Progenitor cell of endocrine pancreas (in vitro differentiated cells): ENCODE measurements at regions not wholly inside any gene's neighbourhood (a gene's known extent, or its start where the extent isn't known, plus 50 kb on each side); places are given as distances from the start of the nearest gene placed in this dataset.

Experiments
- DNase-seq: peaks from one replicate; pipeline ENCODE4 v3.0.0; 2021; ENCODE audit warnings: low spot score; ENCODE audit not compliant: unreplicated experiment
- H3K27ac Mint-ChIP-seq: 2 replicates; pipeline ENCODE4 v1.8.0; 2021; ENCODE audit warnings: mild to moderate bottlenecking, moderate library complexity, mixed read lengths
- H3K27me3 Mint-ChIP-seq: 2 replicates; pipeline ENCODE4 v1.8.0; 2021; ENCODE audit warnings: mixed read lengths
- H3K36me3 Mint-ChIP-seq: 2 replicates; pipeline ENCODE4 v1.8.0; 2022; ENCODE audit warnings: mixed read lengths; ENCODE audit not compliant: insufficient read depth
- H3K4me1 Mint-ChIP-seq: 2 replicates; pipeline ENCODE4 v1.8.0; 2021; ENCODE audit warnings: low read depth, mixed read lengths
- H3K4me3 Mint-ChIP-seq: 2 replicates; pipeline ENCODE4 v1.8.0; 2021; ENCODE audit warnings: low read depth, mild to moderate bottlenecking, moderate library complexity, mixed read lengths
- H3K9me3 Mint-ChIP-seq: 2 replicates; pipeline ENCODE4 v1.8.0; 2021; ENCODE audit warnings: low read depth, mixed read lengths
- TF ChIP-seq, protein P1 (sequence below): fragments of 200-600 bp; sonication (generic); IDR thresholded peaks from one replicate; pipeline ENCODE4 v1.5.0; 2021; ENCODE audit warnings: antibody characterized with exemption, mild to moderate bottlenecking; ENCODE audit not compliant: unreplicated experiment

DNA sequence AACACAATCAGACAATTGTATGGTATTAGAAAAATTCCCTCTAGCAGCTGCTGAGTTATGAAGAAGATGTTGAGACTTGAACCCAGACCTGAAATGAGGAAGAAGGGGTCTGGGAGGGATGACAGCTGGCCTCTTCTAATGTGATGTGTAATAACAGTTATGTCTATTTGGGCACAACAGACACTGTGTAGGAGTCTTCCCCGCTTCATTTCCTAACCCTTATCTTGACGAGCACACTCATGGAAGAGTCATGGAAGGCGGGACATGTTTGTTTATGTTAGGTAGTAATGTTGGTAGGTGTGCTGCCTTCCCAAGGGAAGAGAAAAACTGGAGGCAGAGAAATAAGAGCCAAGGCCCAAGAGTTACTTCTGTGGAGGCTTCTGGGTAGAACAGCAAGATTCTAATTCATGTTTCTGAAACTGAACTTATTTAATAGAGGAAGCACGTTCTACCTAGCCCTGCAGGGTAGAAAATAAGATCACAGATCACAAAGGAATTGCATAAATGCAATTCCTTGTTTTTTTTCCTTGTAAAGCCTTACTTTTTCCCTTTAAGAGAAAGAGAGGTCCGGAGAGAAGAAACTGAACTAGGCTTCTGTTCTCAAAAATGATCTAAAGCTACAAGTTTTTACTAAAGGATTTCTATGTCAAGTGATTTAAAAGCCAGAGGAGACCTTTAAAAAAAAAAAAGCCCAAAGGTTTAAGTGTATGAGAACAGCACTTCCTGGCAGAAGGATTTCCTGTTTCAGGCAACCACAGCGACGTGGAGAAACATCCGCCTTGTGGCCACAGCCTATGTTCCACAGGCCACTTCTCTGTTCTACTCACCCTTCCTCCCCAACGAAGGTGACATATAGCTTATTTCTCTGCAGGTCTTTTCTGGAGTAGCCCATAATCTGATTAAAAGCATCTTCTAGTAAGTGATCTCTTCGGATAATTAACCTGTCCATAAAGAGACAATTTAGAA lies 68.5 kb upstream of the STK17B start:
- Mint-ChIP-seq H3K36me3 (peaks cover 15% of the 10 kb centered on the region), H3K27ac (no peak overlapping the region), H3K4me1 (no peaks in the 10 kb centered on the region), H3K4me3 (no peak overlapping the region), H3K27me3 (no peaks in the 10 kb centered on the region), H3K9me3 (peaks cover 2% of the 10 kb centered on the region)
- no peak for DNase-seq
- TF ChIP-seq, protein P1, sequence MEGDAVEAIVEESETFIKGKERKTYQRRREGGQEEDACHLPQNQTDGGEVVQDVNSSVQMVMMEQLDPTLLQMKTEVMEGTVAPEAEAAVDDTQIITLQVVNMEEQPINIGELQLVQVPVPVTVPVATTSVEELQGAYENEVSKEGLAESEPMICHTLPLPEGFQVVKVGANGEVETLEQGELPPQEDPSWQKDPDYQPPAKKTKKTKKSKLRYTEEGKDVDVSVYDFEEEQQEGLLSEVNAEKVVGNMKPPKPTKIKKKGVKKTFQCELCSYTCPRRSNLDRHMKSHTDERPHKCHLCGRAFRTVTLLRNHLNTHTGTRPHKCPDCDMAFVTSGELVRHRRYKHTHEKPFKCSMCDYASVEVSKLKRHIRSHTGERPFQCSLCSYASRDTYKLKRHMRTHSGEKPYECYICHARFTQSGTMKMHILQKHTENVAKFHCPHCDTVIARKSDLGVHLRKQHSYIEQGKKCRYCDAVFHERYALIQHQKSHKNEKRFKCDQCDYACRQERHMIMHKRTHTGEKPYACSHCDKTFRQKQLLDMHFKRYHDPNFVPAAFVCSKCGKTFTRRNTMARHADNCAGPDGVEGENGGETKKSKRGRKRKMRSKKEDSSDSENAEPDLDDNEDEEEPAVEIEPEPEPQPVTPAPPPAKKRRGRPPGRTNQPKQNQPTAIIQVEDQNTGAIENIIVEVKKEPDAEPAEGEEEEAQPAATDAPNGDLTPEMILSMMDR = no peak

DNA sequence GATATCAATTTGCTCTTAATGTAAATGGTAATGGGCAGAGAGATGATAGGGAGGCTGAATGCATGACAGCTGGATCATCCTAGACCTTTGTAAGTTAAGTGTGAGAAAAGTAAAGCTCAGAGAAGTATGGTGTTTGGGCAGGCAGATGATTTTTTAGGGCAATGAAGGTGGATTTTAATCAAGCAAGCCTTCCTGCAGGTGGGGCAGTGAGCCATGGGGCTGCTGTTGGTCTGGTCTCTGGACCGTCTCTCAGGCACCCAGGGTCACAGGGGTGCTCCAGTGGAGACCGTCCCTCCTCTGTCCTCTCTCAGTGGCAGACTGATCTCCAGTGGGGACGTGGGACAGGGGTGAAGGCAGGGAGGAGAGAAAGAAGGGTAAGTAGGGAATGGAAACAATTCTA lies 69.8 kb upstream of the STK17B start:
- no peak for DNase-seq
- no peak overlapping the region for H3K4me3 Mint-ChIP-seq
- H3K4me1 Mint-ChIP-seq = no peaks in the 10 kb centered on the region
- H3K27ac Mint-ChIP-seq = no peak overlapping the region
- peaks cover 2% of the 10 kb centered on the region for H3K9me3 Mint-ChIP-seq
- TF ChIP-seq, protein P1 = no peak
- H3K27me3 Mint-ChIP-seq = no peaks in the 10 kb centered on the region
- H3K36me3 Mint-ChIP-seq = peaks cover 15% of the 10 kb centered on the region

DNA sequence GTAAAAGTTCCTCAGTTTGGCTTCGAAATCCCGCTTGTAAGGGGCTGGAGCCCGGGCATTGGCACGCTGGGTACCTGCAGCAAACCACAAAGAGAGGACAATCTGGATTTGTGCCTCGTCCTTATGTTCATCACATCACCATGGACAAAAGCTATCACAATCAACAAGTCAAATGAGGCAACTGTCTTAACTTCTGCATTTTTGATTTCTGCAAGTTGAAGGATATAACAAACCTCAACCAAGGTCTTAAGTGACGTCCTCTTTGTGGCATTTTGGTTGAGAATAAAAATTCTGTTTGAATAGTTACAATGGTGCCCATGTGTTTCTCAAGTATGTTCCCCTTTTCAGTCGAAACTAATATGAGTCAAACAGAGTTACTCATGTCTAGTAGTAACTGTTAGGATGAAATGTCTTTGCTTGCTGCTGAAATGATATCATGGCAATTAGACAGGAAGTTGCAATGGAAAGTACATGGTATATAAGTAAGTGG lies 70.8 kb upstream of the STK17B start:
- H3K36me3 Mint-ChIP-seq = peaks cover 12% of the 10 kb centered on the region
- no peaks in the 10 kb centered on the region for H3K9me3 Mint-ChIP-seq
- H3K27ac Mint-ChIP-seq = no peak overlapping the region
- H3K4me1 Mint-ChIP-seq = no peaks in the 10 kb centered on the region
- H3K4me3 Mint-ChIP-seq = no peak overlapping the region
- no peaks in the 10 kb centered on the region for H3K27me3 Mint-ChIP-seq
- no peak for DNase-seq
- TF ChIP-seq, protein P1 = no peak

DNA sequence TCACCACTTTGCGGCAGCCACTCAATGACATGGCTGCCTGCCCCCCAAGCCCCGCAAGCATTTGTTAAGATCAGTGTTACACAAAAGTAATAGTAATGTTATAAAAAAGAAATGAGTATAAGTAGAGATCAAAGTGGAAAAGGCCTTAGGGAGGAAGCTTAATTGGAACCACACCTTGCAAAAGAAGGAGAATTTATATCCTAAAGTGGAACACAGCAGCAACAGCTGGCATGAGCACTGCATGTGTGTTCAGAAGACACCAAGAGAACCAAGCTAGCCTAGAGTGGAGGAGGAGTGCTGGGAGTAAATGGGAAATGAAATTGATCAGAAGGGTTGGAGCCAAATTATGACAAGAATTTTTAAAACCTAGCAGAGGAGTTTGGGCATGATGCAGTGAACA lies 73.1 kb upstream of the STK17B start:
- no peak overlapping the region for H3K4me3 Mint-ChIP-seq
- TF ChIP-seq, protein P1 = no peak
- H3K36me3 Mint-ChIP-seq = peaks cover 3% of the 10 kb centered on the region
- H3K27ac Mint-ChIP-seq = no peak overlapping the region
- H3K9me3 Mint-ChIP-seq = no peaks in the 10 kb centered on the region
- no peaks in the 10 kb centered on the region for H3K27me3 Mint-ChIP-seq
- DNase-seq = no peak
- H3K4me1 Mint-ChIP-seq = no peaks in the 10 kb centered on the region

DNA sequence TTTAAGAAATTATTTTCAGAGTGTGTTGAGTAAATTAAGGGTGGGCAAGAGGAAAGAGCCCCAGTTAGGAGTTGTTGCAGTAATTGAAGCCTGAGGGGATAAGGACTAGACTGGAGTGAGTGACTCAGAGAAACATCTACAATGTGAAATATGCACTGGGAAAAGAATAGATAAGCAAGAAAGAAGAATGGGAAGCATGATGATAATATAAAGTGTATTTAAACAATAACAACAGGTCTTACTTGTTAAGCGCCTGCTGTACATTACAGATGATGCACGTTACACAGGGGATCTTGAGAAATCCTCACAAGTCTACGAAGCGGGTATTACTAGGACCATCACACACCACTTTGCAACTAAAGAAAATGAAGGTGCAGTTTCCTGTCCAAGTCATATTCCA lies 73.6 kb upstream of the STK17B start:
- Mint-ChIP-seq H3K4me3 (no peak overlapping the region), H3K36me3 (no peaks in the 10 kb centered on the region), H3K27ac (no peak overlapping the region), H3K27me3 (no peaks in the 10 kb centered on the region), H3K9me3 (no peaks in the 10 kb centered on the region), H3K4me1 (no peaks in the 10 kb centered on the region)
- DNase-seq = no peak
- TF ChIP-seq, protein P1 = no peak
